ENCODE measurements at regions not wholly inside any gene's neighbourhood (a gene's known extent, or its start where the extent isn't known, plus 50 kb on each side); places are given as distances from the start of the nearest gene placed in this dataset.

GRCh38 chr10:78968300-78968942 lies 100.3 kb upstream of the ZMIZ1 start:
- WGBS, 3 donors, result 85 to 92% (median 90%) methylated on average over 9 of the region's 9 CpGs
- intact Hi-C loops (cut with DNase I), result no loop called here
- Histone ChIP-seq H3K4me3 (no peak overlapping the region), H3K4me1 (ENCODE audit: insufficient read depth) (peaks cover 11% of the 10 kb centered on the region), H3K27me3 (no peaks in the 10 kb centered on the region), H3K27ac (no peak overlapping the region), H3K9me3 (no peaks in the 10 kb centered on the region), H3K36me3 (no peaks in the 10 kb centered on the region)
- TF ChIP-seq POLR2A (IDR thresholded peaks at IDR 0.05) (no peak), EP300 (IDR thresholded peaks at IDR 0.05) (no peak), CTCF (IDR thresholded peaks at IDR 0.05) (no peak)
- DNase-seq, result no peak

GRCh38 chr10:78968943-78969342 lies 99.8 kb upstream of the ZMIZ1 start:
- intact Hi-C loops (cut with DNase I), result no loop called here
- no peak overlapping the region for H3K27ac ChIP-seq

GRCh38 chr10:78969719-78970118 lies 99.0 kb upstream of the ZMIZ1 start:
- Histone ChIP-seq H3K27me3 (no peaks in the 10 kb centered on the region), H3K4me3 (no peak overlapping the region), H3K9me3 (no peaks in the 10 kb centered on the region), H3K27ac (no peak overlapping the region), H3K4me1 (ENCODE audit: insufficient read depth) (peaks cover 12% of the 10 kb centered on the region), H3K36me3 (no peaks in the 10 kb centered on the region)
- no peak for DNase-seq
- WGBS, 3 donors, result 93 to 96% (median 95%) methylated on average over 10 of the region's 10 CpGs
- TF ChIP-seq EP300 (IDR thresholded peaks at IDR 0.05) (no peak), POLR2A (IDR thresholded peaks at IDR 0.05) (no peak), CTCF (IDR thresholded peaks at IDR 0.05) (no peak)
- intact Hi-C loops (cut with DNase I), result loop anchor here (5.0 to 10.0 kb wide), 3 partner anchors 95 to 667 kb away; partner anchors contain the start of gene ZMIZ1 (in 2 of the 4)

More at GRCh38 chr10:78968943-78969342, 99.8 kb upstream of the ZMIZ1 start:
- H3K4me1 ChIP-seq (ENCODE audit: insufficient read depth), result peaks cover 11% of the 10 kb centered on the region
- H3K27me3 ChIP-seq, result no peaks in the 10 kb centered on the region
- 84 to 93% (median 87%) methylated on average over 3 of the region's 3 CpGs for WGBS, 3 donors
- H3K9me3 ChIP-seq, result no peaks in the 10 kb centered on the region
- TF ChIP-seq POLR2A (IDR thresholded peaks at IDR 0.05), result no peak
- no peak for TF ChIP-seq EP300 (IDR thresholded peaks at IDR 0.05)
- no peak for TF ChIP-seq CTCF (IDR thresholded peaks at IDR 0.05)
- H3K4me3 ChIP-seq, result no peak overlapping the region
- no peak for DNase-seq
- no peaks in the 10 kb centered on the region for H3K36me3 ChIP-seq

- DNase-seq, result no peak
- Histone ChIP-seq H3K4me3 (no peak overlapping the region), H3K27me3 (no peaks in the 10 kb centered on the region), H3K27ac (no peak overlapping the region), H3K9me3 (no peaks in the 10 kb centered on the region), H3K36me3 (no peaks in the 10 kb centered on the region), H3K4me1 (ENCODE audit: insufficient read depth) (peaks cover 14% of the 10 kb centered on the region)
- intact Hi-C loops (cut with DNase I), result loop anchor here (5.0 to 10.0 kb wide), 3 partner anchors 95 to 668 kb away; partner anchors contain the start of gene ZMIZ1 (in 2 of the 4)
- TF ChIP-seq CTCF (IDR thresholded peaks at IDR 0.05), result no peak
- TF ChIP-seq EP300 (IDR thresholded peaks at IDR 0.05), result no peak
- TF ChIP-seq POLR2A (IDR thresholded peaks at IDR 0.05), result no peak
- 92 to 93% (median 92%) methylated on average over 10 of the region's 10 CpGs for WGBS, 3 donors
Measured at GRCh38 chr10:78970261-78970660, 98.5 kb upstream of the ZMIZ1 start.
